ENCODE measurements at regions not wholly inside any gene's neighbourhood (a gene's known extent, or its start where the extent isn't known, plus 50 kb on each side); places are given as distances from the start of the nearest gene placed in this dataset.

DNA sequence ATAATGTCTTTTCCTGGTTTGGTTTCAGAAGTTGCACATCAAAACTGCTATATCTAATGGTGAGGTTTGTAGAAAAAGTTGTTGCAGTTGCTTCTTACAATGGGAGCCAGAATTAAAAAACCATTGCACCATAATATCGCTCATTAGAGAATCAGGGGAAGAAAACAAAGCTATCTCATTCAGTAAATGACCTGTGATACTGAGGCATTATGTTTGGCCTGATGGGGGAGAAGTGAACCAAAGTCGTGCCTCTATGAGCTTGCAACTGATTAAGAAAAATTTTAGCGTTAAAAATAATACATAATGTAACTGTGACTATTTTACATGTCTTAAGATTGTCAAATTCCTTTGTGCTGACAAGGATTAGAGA lies 60.2 kb upstream of the ARHGEF26 start:
- DNase-seq (ENCODE audit: low read depth, low spot score) (no peak), ATAC-seq (no peak)
- no peak overlapping the region for H3K4me3 ChIP-seq (replicated peaks in 1 of 2; ENCODE audit: low read depth in 1 of 2, low read length in 2 of 2)
- H3K27me3 ChIP-seq (ENCODE audit: insufficient read depth, low read length), result no peaks in the 10 kb centered on the region
- no peaks in the 10 kb centered on the region for H3K9me3 ChIP-seq (ENCODE audit: control insufficient read depth in 1 of 2, insufficient read depth in 1 of 2, low read depth in 1 of 2, low read length in 2 of 2)
- intact Hi-C loops (cut with micrococcal nuclease), result no loop called here
- no peak overlapping the region for H3K9ac ChIP-seq (ENCODE audit: low read length)
- H3K4me2 ChIP-seq (ENCODE audit: low read length), result no peak overlapping the region
- TF ChIP-seq EZH2 (IDR thresholded peaks at IDR 0.05), result no peak
- TF ChIP-seq, protein P1, sequence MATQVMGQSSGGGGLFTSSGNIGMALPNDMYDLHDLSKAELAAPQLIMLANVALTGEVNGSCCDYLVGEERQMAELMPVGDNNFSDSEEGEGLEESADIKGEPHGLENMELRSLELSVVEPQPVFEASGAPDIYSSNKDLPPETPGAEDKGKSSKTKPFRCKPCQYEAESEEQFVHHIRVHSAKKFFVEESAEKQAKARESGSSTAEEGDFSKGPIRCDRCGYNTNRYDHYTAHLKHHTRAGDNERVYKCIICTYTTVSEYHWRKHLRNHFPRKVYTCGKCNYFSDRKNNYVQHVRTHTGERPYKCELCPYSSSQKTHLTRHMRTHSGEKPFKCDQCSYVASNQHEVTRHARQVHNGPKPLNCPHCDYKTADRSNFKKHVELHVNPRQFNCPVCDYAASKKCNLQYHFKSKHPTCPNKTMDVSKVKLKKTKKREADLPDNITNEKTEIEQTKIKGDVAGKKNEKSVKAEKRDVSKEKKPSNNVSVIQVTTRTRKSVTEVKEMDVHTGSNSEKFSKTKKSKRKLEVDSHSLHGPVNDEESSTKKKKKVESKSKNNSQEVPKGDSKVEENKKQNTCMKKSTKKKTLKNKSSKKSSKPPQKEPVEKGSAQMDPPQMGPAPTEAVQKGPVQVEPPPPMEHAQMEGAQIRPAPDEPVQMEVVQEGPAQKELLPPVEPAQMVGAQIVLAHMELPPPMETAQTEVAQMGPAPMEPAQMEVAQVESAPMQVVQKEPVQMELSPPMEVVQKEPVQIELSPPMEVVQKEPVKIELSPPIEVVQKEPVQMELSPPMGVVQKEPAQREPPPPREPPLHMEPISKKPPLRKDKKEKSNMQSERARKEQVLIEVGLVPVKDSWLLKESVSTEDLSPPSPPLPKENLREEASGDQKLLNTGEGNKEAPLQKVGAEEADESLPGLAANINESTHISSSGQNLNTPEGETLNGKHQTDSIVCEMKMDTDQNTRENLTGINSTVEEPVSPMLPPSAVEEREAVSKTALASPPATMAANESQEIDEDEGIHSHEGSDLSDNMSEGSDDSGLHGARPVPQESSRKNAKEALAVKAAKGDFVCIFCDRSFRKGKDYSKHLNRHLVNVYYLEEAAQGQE (IDR thresholded peaks at IDR 0.05; ENCODE audit: low read depth), result no peak
- TF ChIP-seq POLR2AphosphoS5 (IDR thresholded peaks at IDR 0.05; ENCODE audit: low read depth, low read length), result no peak
- no peak for TF ChIP-seq SRF (IDR thresholded peaks at IDR 0.05; ENCODE audit: low read depth)
- no peak for TF ChIP-seq EGR1 (IDR thresholded peaks at IDR 0.05; ENCODE audit: low read depth)
- no peak for TF ChIP-seq SIN3A (IDR thresholded peaks at IDR 0.05; ENCODE audit: low read depth)
- no peak for TF ChIP-seq CBX3 (IDR thresholded peaks at IDR 0.05; ENCODE audit: low read depth)
- no peak for TF ChIP-seq EZH2phosphoT487 (IDR thresholded peaks at IDR 0.05; ENCODE audit: borderline replicate concordance)
- no peak for TF ChIP-seq TCF7L2 (IDR thresholded peaks at IDR 0.05; ENCODE audit: borderline replicate concordance, extremely low read depth, insufficient read depth, insufficient read length)
- no peak for TF ChIP-seq SP1 (IDR thresholded peaks at IDR 0.05; ENCODE audit: low read depth)
- TF ChIP-seq POLR2A (IDR thresholded peaks at IDR 0.05; ENCODE audit: borderline replicate concordance, extremely low read depth, insufficient read depth, insufficient read length), result no peak
- TF ChIP-seq, protein P2, sequence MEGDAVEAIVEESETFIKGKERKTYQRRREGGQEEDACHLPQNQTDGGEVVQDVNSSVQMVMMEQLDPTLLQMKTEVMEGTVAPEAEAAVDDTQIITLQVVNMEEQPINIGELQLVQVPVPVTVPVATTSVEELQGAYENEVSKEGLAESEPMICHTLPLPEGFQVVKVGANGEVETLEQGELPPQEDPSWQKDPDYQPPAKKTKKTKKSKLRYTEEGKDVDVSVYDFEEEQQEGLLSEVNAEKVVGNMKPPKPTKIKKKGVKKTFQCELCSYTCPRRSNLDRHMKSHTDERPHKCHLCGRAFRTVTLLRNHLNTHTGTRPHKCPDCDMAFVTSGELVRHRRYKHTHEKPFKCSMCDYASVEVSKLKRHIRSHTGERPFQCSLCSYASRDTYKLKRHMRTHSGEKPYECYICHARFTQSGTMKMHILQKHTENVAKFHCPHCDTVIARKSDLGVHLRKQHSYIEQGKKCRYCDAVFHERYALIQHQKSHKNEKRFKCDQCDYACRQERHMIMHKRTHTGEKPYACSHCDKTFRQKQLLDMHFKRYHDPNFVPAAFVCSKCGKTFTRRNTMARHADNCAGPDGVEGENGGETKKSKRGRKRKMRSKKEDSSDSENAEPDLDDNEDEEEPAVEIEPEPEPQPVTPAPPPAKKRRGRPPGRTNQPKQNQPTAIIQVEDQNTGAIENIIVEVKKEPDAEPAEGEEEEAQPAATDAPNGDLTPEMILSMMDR (IDR thresholded peaks at IDR 0.05 in 2 of 3, conservative IDR thresholded peaks at IDR 0.05 in 1 of 3; ENCODE audit: borderline replicate concordance in 1 of 3, insufficient read depth in 1 of 3, low read depth in 2 of 3, low read length in 2 of 3), result no peak
- TF ChIP-seq, protein P3, sequence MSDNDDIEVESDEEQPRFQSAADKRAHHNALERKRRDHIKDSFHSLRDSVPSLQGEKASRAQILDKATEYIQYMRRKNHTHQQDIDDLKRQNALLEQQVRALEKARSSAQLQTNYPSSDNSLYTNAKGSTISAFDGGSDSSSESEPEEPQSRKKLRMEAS (IDR thresholded peaks at IDR 0.05), result no peak
- no peak for TF ChIP-seq CEBPB (IDR thresholded peaks at IDR 0.05; ENCODE audit: low read depth)
- no peak for TF ChIP-seq ZFX (IDR thresholded peaks at IDR 0.05)
- H4K20me1 ChIP-seq (ENCODE audit: insufficient read depth), result no peaks in the 10 kb centered on the region
- H3K4me1 ChIP-seq (ENCODE audit: control insufficient read depth in 1 of 2, insufficient read depth in 2 of 2, low read length in 2 of 2), result no peaks in the 10 kb centered on the region
- POLR2A ChIA-PET, result no interaction called here
- no peaks in the 10 kb centered on the region for H3K36me3 ChIP-seq (ENCODE audit: control insufficient read depth in 1 of 2, insufficient read depth in 2 of 2, low read length in 2 of 2)
- H3K27ac ChIP-seq (ENCODE audit: low read depth, low read length), result no peak overlapping the region
- no peak overlapping the region for H2AFZ ChIP-seq (ENCODE audit: low read depth, low read length, poor library complexity, severe bottlenecking)
- CTCF ChIA-PET, result no interaction called here
- no TSS peak for BruUV-seq (replicated peaks)
- H3K9me2 ChIP-seq (ENCODE audit: insufficient read depth), result no peaks in the 10 kb centered on the region
- no peaks in the 10 kb centered on the region for H3K79me2 ChIP-seq (ENCODE audit: insufficient read depth, low read length)
- RAD21 ChIA-PET (ENCODE audit: low non-redundant PET in 1 of 2, low total read pairs in 2 of 2, uncharacterized antibody in 2 of 2, unreplicated experiment in 2 of 2), result no interaction called here

Data from HCT116 (cell line).